ENCODE measurements at regions not wholly inside any gene's neighbourhood (a gene's known extent, or its start where the extent isn't known, plus 50 kb on each side); places are given as distances from the start of the nearest gene placed in this dataset.

DNA sequence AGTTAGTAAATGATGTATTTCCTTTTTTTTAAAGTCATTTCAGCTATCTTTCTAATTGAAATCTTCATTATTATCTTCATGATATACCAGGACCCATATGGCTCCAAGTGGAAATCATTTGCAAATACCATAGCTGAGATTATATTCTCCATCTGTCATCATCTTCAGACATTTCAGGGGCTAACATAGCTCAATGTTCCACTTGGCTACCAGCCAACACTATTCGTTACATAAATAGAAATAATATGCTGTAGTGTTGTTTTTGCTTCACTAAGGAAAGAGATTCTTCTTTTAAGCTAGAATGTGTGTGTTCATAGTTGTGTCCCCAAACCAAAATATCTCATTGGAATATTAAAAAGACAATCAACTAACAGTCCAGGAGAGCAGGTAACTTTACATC is 225.1 kb downstream of the DIO2 start:
- TF ChIP-seq, protein P1, sequence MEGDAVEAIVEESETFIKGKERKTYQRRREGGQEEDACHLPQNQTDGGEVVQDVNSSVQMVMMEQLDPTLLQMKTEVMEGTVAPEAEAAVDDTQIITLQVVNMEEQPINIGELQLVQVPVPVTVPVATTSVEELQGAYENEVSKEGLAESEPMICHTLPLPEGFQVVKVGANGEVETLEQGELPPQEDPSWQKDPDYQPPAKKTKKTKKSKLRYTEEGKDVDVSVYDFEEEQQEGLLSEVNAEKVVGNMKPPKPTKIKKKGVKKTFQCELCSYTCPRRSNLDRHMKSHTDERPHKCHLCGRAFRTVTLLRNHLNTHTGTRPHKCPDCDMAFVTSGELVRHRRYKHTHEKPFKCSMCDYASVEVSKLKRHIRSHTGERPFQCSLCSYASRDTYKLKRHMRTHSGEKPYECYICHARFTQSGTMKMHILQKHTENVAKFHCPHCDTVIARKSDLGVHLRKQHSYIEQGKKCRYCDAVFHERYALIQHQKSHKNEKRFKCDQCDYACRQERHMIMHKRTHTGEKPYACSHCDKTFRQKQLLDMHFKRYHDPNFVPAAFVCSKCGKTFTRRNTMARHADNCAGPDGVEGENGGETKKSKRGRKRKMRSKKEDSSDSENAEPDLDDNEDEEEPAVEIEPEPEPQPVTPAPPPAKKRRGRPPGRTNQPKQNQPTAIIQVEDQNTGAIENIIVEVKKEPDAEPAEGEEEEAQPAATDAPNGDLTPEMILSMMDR (IDR thresholded peaks at IDR 0.05; ENCODE audit: low read length, missing control alignments): no peak
- peak; percentile 6 for DNase-seq (ENCODE audit: low read depth)
- no peak overlapping the region for H3K4me3 ChIP-seq (replicated peaks; ENCODE audit: low read depth, low read length)

DNA sequence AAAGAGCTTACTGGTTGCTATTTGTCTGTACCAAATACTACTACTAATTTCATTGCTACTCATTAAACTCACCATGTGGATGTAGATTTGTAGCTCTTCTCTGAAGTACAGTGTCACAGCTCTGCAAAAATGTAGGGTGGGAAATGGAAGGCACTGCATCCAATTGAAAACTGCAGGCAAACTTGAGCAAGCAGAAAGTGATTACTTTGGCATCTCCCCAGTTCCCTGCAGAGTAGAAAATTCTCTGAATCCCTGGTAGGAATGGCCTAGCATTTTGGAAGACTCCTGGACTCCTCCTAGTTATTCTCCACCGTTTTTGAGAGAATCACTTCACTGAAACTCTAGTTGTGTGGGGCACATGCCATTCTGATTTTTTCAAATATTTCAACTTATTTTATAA is 239.1 kb downstream of the DIO2 start:
- TF ChIP-seq, protein P1 (IDR thresholded peaks at IDR 0.05; ENCODE audit: low read length, missing control alignments): no peak
- no peak overlapping the region for H3K4me3 ChIP-seq (replicated peaks; ENCODE audit: low read depth, low read length)
- DNase-seq (ENCODE audit: low read depth): no peak

DNA sequence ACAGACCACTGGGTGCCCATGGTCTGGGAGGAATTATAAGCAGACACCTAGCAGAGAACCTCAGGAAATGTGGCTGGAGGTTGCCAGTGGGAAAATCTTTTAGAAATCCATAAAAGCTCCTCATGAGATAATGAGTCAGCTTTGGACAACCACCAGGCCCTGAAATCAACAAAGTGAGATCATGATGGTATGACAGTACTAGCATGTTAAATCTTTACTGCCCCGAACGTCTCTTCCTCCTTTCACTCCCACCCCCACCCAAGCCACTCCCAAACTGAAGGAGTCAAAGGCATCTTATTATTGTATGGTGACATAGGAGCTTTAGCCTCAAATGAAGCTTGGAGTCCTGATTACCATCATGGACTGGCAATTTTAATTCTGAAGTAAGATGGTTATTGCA is 240.0 kb downstream of the DIO2 start:
- TF ChIP-seq, protein P1 (IDR thresholded peaks at IDR 0.05; ENCODE audit: low read length, missing control alignments): no peak
- no peak overlapping the region for H3K4me3 ChIP-seq (replicated peaks; ENCODE audit: low read depth, low read length)
- no peak for DNase-seq (ENCODE audit: low read depth)

DNA sequence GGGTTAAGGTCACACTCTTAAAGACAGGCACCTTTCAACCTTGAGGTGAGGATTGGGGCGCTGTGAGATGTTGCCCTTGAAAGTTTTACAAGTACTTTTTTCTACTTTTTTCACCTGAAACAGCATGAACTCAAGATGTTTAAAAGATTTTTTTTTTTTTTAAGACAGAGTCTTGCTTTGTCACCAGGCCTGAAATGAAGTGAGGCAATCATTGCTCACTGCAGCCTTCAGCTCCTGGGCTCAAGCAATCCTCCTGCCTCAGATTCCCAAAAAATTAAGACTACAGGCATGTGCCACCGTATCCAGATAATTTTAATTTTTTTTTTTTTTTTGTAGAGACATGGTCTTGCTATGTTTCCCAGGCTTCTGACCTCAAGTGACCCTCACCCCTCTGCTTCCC is 243.9 kb downstream of the DIO2 start:
- H3K4me3 ChIP-seq (replicated peaks; ENCODE audit: low read depth, low read length): no peak overlapping the region
- TF ChIP-seq, protein P1 (IDR thresholded peaks at IDR 0.05; ENCODE audit: low read length, missing control alignments): no peak
- DNase-seq (ENCODE audit: low read depth): no peak

DNA sequence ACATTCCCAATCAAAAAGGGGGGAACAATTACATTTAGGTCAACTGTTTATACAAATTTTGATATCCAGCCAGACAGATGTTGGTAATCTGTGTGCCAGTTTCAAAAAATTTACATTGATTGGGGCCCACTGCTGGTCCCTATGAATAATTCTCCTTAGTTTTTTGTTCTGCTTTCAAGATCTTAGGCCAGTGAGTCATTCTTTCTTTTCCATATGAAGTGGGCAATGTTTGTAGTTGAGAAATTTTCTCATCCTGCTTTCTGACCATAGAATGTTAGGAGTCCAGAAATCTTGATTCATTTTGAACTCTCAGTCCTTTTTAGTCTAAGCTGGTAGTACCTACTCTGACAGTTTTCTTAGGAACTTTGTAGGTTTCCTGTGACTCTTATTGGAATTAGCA is 244.3 kb downstream of the DIO2 start:
- DNase-seq (ENCODE audit: low read depth): no peak
- TF ChIP-seq, protein P1 (IDR thresholded peaks at IDR 0.05; ENCODE audit: low read length, missing control alignments): no peak

DNA sequence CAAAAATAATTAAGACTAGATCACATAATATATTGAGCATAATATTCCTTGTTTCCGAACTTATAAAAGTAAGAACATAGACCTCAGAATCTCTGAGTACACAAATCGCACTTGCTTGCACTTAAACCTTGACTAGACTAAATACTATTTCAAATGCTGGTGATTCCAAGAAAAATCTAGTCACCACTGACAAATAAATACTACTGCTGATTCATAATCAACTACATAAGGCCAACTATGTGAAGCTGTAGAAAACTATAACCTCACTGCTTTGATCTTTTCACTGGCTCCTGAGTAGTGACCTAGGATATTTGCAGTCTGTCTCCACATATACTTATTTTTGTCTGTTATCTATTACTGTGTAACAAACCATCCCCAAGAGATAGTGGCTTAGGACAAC is 245.4 kb downstream of the DIO2 start:
- H3K4me3 ChIP-seq (replicated peaks; ENCODE audit: low read depth, low read length): no peak overlapping the region
- no peak for DNase-seq (ENCODE audit: low read depth)
- TF ChIP-seq, protein P1 (IDR thresholded peaks at IDR 0.05; ENCODE audit: low read length, missing control alignments): no peak

More for the DNA sequence above, 244.3 kb downstream of the DIO2 start:
- no peak overlapping the region for H3K4me3 ChIP-seq (replicated peaks; ENCODE audit: low read depth, low read length)

DNA sequence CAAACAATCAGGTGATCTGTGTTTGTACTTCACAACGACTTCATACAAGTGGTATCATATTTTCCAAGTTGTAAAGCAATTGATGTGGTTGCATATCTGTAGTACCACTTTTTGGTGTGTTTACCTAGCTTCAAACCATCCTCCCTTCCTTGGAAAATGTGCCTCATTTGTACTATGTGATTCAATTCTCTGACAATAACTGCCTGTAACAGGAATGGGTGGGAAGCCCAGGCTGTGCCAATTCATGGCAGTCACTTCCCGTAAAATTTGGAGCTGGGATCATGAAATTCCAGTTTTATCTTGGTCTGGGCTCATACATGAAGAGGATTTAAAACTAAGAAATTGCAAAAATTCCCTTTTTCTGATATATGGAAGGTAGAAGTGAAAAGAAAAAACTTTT is 250.1 kb downstream of the DIO2 start:
- no peak overlapping the region for H3K4me3 ChIP-seq (replicated peaks; ENCODE audit: low read depth, low read length)
- no peak for DNase-seq (ENCODE audit: low read depth)
- TF ChIP-seq, protein P1 (IDR thresholded peaks at IDR 0.05; ENCODE audit: low read length, missing control alignments): no peak

All from fibroblast of pulmonary artery (primary cell).